ENCODE measurements at regions not wholly inside any gene's neighbourhood (a gene's known extent, or its start where the extent isn't known, plus 50 kb on each side); places are given as distances from the start of the nearest gene placed in this dataset.

- TF ChIP-seq SPI1 (IDR thresholded peaks at IDR 0.05; ENCODE audit: borderline replicate concordance, low read depth) (no peak), CTCF (IDR thresholded peaks at IDR 0.05; ENCODE audit: insufficient read depth, low read length) (no peak), POLR2AphosphoS5 (IDR thresholded peaks at IDR 0.05; ENCODE audit: low read depth) (no peak), GABPA (IDR thresholded peaks at IDR 0.05; ENCODE audit: low read depth) (no peak), REST (IDR thresholded peaks at IDR 0.05; ENCODE audit: insufficient replicate concordance, low read depth) (no peak)
Measured at GRCh38 chr14:84532016-84532415, 997.9 kb upstream of the FLRT2 start.
